Prostate gland (tissue), 2 donors: ENCODE measurements at regions not wholly inside any gene's neighbourhood (a gene's known extent, or its start where the extent isn't known, plus 50 kb on each side); places are given as distances from the start of the nearest gene placed in this dataset.

Source experiments
- DNase-seq: peaks from one replicate; pipeline ENCODE4 v3.0.0-alpha.2; 2019; ENCODE audit warnings: low spot score
- H3K27ac ChIP-seq, 2 donors: fragments of 200-600 bp; sonication (generic); 2 replicates each; pipeline ENCODE4 v1.5.1; 2017 to 2019
- H3K27me3 ChIP-seq: fragments of 200-600 bp; sonication (generic); replicated peaks from 2 replicates; pipeline ENCODE4 v1.5.1; 2019; ENCODE audit not compliant: insufficient read depth
- H3K36me3 ChIP-seq, 2 donors: fragments of 200-600 bp; sonication (generic); 1 replicate in 1 of 2; 2 replicates in 1 of 2; pipeline versions ENCODE4 v1.5.1 to v1.8.1; 2017 to 2019
- H3K4me1 ChIP-seq: fragments of 200-600 bp; sonication (generic); replicated peaks from 2 replicates; pipeline ENCODE4 v1.5.1; 2019
- H3K4me3 ChIP-seq, 2 donors: fragments of 200-600 bp; sonication (generic); 2 replicates each; pipeline ENCODE4 v1.5.1; 2017 to 2019
- H3K9me3 ChIP-seq: fragments of 200-600 bp; sonication (generic); 2 replicates; pipeline ENCODE4 v1.5.1; 2017
- CTCF ChIP-seq, 4 experiments: fragments of 200-600 bp in 2 of 4; fragments of 450-650 bp in 2 of 4; sonication (generic) in 2 of 4; IDR thresholded peaks; 1 replicate in 3 of 4; 2 replicates in 1 of 4; pipeline ENCODE4 v1.5.1; 2016 to 2019; ENCODE audit warnings: antibody characterized with exemption in 4 of 4, mild to moderate bottlenecking in 2 of 4, moderate library complexity in 2 of 4
- POLR2A ChIP-seq: fragments of 450-650 bp; IDR thresholded peaks from one replicate; pipeline ENCODE4 v1.6.1; 2016; ENCODE audit warnings: antibody characterized with exemption, mild to moderate bottlenecking
- POLR2AphosphoS5 ChIP-seq: sonication (generic); formaldehyde crosslinking; IDR thresholded peaks from one replicate; pipeline ENCODE4 v1.6.1; 2017; ENCODE audit warnings: antibody characterized with exemption
- WGBS: methylation state at CpG from one replicate; pipeline ENCODE4 v1.1.5; 2018; 5-methylcytosine and 5-hydroxymethylcytosine counted together
- intact Hi-C: fragments of 100-400 bp; cut with DNase I; formaldehyde crosslinking; loops from one replicate; pipeline ENCODE4 v1.14.2; 2022

GRCh38 chr10:57506414-57507094 lies 761.1 kb downstream of the IPMK start:
- H3K27me3 ChIP-seq: no peaks in the 10 kb centered on the region
- intact Hi-C loops: no loop called here
- TF ChIP-seq POLR2AphosphoS5 (no peak), POLR2A (no peak), CTCF (IDR thresholded peaks at IDR 0.05) (no peak)
- H3K4me1 ChIP-seq: no peaks in the 10 kb centered on the region
- H3K27ac ChIP-seq: no peak overlapping the region
- no peak overlapping the region for H3K4me3 ChIP-seq
- 84% methylated on average over 8 of the region's 10 CpGs for whole genome bisulfite sequencing
- no peaks in the 10 kb centered on the region for H3K36me3 ChIP-seq
- H3K9me3 ChIP-seq: no peaks in the 10 kb centered on the region
- DNase-seq: no peak

- TF ChIP-seq POLR2AphosphoS5: no peak
- Histone ChIP-seq H3K9me3 (no peaks in the 10 kb centered on the region), H3K36me3 (no peaks in the 10 kb centered on the region), H3K27me3 (no peaks in the 10 kb centered on the region), H3K27ac (no peak overlapping the region), H3K4me1 (no peaks in the 10 kb centered on the region), H3K4me3 (no peak overlapping the region)
- WGBS: 87% methylated on average over 2 of the region's 2 CpGs
- intact Hi-C loops: no loop called here
- DNase-seq: no peak
Measured at GRCh38 chr10:57494486-57494885, 773.2 kb downstream of the IPMK start.

- intact Hi-C loops: no loop called here
- WGBS: 32% methylated on average over 1 of the region's 1 CpG
Measured at GRCh38 chr10:57482259-57482658, 785.4 kb downstream of the IPMK start.

GRCh38 chr10:57472823-57473619 lies 794.7 kb downstream of the IPMK start:
- Histone ChIP-seq H3K27me3 (no peaks in the 10 kb centered on the region), H3K27ac (no peak overlapping the region), H3K4me1 (no peaks in the 10 kb centered on the region), H3K36me3 (no peaks in the 10 kb centered on the region), H3K4me3 (no peak overlapping the region), H3K9me3 (no peaks in the 10 kb centered on the region)
- DNase-seq: no peak
- WGBS: 30% methylated on average over 2 of the region's 2 CpGs
- TF ChIP-seq POLR2AphosphoS5 (no peak), CTCF (IDR thresholded peaks at IDR 0.05) (no peak), POLR2A (no peak)
- intact Hi-C loops: no loop called here

More at GRCh38 chr10:57482259-57482658, 785.4 kb downstream of the IPMK start:
- TF ChIP-seq POLR2A: no peak
- no peak for TF ChIP-seq CTCF (IDR thresholded peaks at IDR 0.05)
- TF ChIP-seq POLR2AphosphoS5: no peak
- Histone ChIP-seq H3K9me3 (no peaks in the 10 kb centered on the region), H3K36me3 (no peaks in the 10 kb centered on the region), H3K4me3 (no peak overlapping the region), H3K27me3 (no peaks in the 10 kb centered on the region), H3K27ac (no peak overlapping the region), H3K4me1 (no peaks in the 10 kb centered on the region)
- DNase-seq: no peak

GRCh38 chr10:57468894-57469432 lies 798.7 kb downstream of the IPMK start:
- intact Hi-C loops: no loop called here
- H3K4me1 ChIP-seq: no peaks in the 10 kb centered on the region
- WGBS: 42% methylated on average over 4 of the region's 4 CpGs
- no peak overlapping the region for H3K27ac ChIP-seq
- TF ChIP-seq POLR2A (no peak), CTCF (IDR thresholded peaks at IDR 0.05) (no peak), POLR2AphosphoS5 (no peak)
- H3K4me3 ChIP-seq: no peak overlapping the region
- no peaks in the 10 kb centered on the region for H3K27me3 ChIP-seq
- no peaks in the 10 kb centered on the region for H3K36me3 ChIP-seq
- DNase-seq: no peak
- H3K9me3 ChIP-seq: no peaks in the 10 kb centered on the region
